ENCODE measurements at regions not wholly inside any gene's neighbourhood (a gene's known extent, or its start where the extent isn't known, plus 50 kb on each side); places are given as distances from the start of the nearest gene placed in this dataset.
"Not testable (repeated sequence)": the region's sequence is repeated elsewhere in the genome, so short reads cannot be mapped to it uniquely, and the experiment has no call there.

GRCh38 chr18:34329840-34330239 lies 105.1 kb upstream of the NOL4 start:
- no peaks in the 10 kb centered on the region for H3F3A ChIP-seq (ENCODE audit: insufficient read depth, low read length)
- H4K20me1 ChIP-seq (ENCODE audit: insufficient read depth, low read length): no peaks in the 10 kb centered on the region
- no peaks in the 10 kb centered on the region for H3K79me2 ChIP-seq (ENCODE audit: low read length)
- no peaks in the 10 kb centered on the region for H3K9me2 ChIP-seq (replicated peaks; ENCODE audit: insufficient read depth, low read length)
- H2AFZ ChIP-seq (ENCODE audit: low read length): no peak overlapping the region
- no peaks in the 10 kb centered on the region for H3K4me1 ChIP-seq (ENCODE audit: low read length)
- no peak overlapping the region for H3K9ac ChIP-seq (ENCODE audit: low read length)
- no peaks in the 10 kb centered on the region for H3K27me3 ChIP-seq (replicated peaks; ENCODE audit: insufficient read depth, low read length)
- TF ChIP-seq, protein P1, sequence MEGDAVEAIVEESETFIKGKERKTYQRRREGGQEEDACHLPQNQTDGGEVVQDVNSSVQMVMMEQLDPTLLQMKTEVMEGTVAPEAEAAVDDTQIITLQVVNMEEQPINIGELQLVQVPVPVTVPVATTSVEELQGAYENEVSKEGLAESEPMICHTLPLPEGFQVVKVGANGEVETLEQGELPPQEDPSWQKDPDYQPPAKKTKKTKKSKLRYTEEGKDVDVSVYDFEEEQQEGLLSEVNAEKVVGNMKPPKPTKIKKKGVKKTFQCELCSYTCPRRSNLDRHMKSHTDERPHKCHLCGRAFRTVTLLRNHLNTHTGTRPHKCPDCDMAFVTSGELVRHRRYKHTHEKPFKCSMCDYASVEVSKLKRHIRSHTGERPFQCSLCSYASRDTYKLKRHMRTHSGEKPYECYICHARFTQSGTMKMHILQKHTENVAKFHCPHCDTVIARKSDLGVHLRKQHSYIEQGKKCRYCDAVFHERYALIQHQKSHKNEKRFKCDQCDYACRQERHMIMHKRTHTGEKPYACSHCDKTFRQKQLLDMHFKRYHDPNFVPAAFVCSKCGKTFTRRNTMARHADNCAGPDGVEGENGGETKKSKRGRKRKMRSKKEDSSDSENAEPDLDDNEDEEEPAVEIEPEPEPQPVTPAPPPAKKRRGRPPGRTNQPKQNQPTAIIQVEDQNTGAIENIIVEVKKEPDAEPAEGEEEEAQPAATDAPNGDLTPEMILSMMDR (IDR thresholded peaks at IDR 0.05; ENCODE audit: low read length): no peak
- no peak for TF ChIP-seq EZH2phosphoT487 (IDR thresholded peaks at IDR 0.05; ENCODE audit: low read length)
- no peak for TF ChIP-seq EZH2 (optimal IDR thresholded peaks at IDR 0.05; ENCODE audit: low read depth, low read length)
- H3K4me3 ChIP-seq (ENCODE audit: low read length): no peak overlapping the region
- no peaks in the 10 kb centered on the region for H3K36me3 ChIP-seq (replicated peaks; ENCODE audit: insufficient read depth, low read length)
- H3K27ac ChIP-seq (ENCODE audit: low read length): no peak overlapping the region
- no peak overlapping the region for H3K4me2 ChIP-seq (ENCODE audit: low read depth, low read length)
- no peak for DNase-seq
- H3K9me3 ChIP-seq (replicated peaks; ENCODE audit: insufficient read depth, low read length): no peaks in the 10 kb centered on the region

DNA sequence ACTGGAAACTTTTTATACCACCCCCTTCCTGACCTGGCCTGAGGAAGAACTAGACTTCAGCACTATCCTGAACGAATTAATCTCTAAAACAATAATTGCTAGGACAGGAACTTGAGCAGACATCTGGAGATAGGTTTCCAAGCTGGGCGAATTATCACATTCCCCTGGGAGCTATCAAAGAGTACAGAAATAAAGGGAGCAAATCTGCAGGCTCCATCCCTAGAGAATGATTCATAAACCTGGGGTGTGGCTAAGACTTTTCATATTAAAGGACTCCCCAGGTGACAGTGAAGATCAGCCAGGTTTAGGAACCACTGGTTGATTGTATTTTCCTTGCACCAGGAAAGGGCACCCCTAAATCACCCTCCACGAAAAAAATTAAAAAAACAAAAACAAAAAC lies 105.6 kb upstream of the NOL4 start:
- TF ChIP-seq, protein P1 (IDR thresholded peaks at IDR 0.05; ENCODE audit: low read length): no peak
- no peak for TF ChIP-seq EZH2phosphoT487 (IDR thresholded peaks at IDR 0.05; ENCODE audit: low read length)
- no peak for TF ChIP-seq EZH2 (optimal IDR thresholded peaks at IDR 0.05; ENCODE audit: low read depth, low read length)
- Histone ChIP-seq H3K27ac (ENCODE audit: low read length) (no peak overlapping the region), H3K9me2 (replicated peaks; ENCODE audit: insufficient read depth, low read length) (no peaks in the 10 kb centered on the region), H4K20me1 (ENCODE audit: insufficient read depth, low read length) (no peaks in the 10 kb centered on the region), H3K36me3 (replicated peaks; ENCODE audit: insufficient read depth, low read length) (no peaks in the 10 kb centered on the region), H3K4me1 (ENCODE audit: low read length) (no peaks in the 10 kb centered on the region), H3K9me3 (replicated peaks; ENCODE audit: insufficient read depth, low read length) (no peaks in the 10 kb centered on the region), H3F3A (ENCODE audit: insufficient read depth, low read length) (no peaks in the 10 kb centered on the region), H3K9ac (ENCODE audit: low read length) (no peak overlapping the region), H3K27me3 (replicated peaks; ENCODE audit: insufficient read depth, low read length) (no peaks in the 10 kb centered on the region), H3K4me2 (ENCODE audit: low read depth, low read length) (no peak overlapping the region), H2AFZ (ENCODE audit: low read length) (no peak overlapping the region), H3K79me2 (ENCODE audit: low read length) (no peaks in the 10 kb centered on the region), H3K4me3 (ENCODE audit: low read length) (no peak overlapping the region)
- DNase-seq: no peak

DNA sequence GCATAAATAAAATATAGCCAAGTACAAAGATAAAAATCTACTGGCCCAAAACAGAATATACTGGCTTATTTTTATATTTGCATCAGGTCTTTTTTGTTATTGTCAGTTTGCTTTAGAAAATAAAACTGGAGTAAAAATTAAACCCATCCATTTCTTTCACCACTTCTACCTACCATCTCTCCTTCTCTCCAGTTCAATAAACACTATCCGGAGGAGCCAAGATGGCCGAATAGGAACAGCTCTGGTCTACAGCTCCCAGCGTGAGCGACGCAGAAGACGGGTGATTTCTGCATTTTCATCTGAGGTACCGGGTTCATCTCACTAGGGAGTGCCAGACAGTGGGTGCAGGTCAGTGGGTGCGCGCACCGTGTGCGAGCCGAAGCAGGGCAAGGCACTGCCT lies 106.2 kb upstream of the NOL4 start:
- H2AFZ ChIP-seq (ENCODE audit: low read length); H3K4me2 ChIP-seq (ENCODE audit: low read depth, low read length): not testable (repeated sequence)

DNA sequence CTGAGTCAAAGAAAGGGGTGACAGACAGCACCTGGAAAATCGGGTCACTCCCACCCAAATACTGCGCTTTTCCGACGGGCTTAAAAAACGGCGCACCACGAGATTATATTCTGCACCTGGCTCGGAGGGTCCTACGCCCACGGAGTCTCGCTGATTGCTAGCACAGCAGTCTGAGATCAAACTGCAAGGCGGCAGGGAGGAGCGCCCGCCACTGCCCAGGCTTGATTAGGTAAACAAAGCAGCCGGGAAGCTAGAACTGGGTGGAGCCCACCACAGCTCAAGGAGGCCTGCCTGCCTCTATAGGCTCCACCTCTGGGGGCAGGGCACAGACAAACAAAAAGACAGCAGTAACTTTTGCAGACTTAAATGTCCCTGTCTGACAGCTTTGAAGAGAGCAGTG lies 106.6 kb upstream of the NOL4 start:
- not testable (repeated sequence) for H4K20me1 ChIP-seq (ENCODE audit: insufficient read depth, low read length); H2AFZ ChIP-seq (ENCODE audit: low read length); H3K9me3 ChIP-seq (replicated peaks; ENCODE audit: insufficient read depth, low read length); DNase-seq; H3K36me3 ChIP-seq (replicated peaks; ENCODE audit: insufficient read depth, low read length); H3F3A ChIP-seq (ENCODE audit: insufficient read depth, low read length); H3K4me3 ChIP-seq (ENCODE audit: low read length); H3K9me2 ChIP-seq (replicated peaks; ENCODE audit: insufficient read depth, low read length); H3K79me2 ChIP-seq (ENCODE audit: low read length); H3K4me2 ChIP-seq (ENCODE audit: low read depth, low read length); H3K27me3 ChIP-seq (replicated peaks; ENCODE audit: insufficient read depth, low read length); H3K9ac ChIP-seq (ENCODE audit: low read length); H3K4me1 ChIP-seq (ENCODE audit: low read length); H3K27ac ChIP-seq (ENCODE audit: low read length)

More for the DNA sequence above, 106.2 kb upstream of the NOL4 start:
- H3K27ac ChIP-seq (ENCODE audit: low read length); H3K4me3 ChIP-seq (ENCODE audit: low read length); DNase-seq; H3K9ac ChIP-seq (ENCODE audit: low read length); H3K9me2 ChIP-seq (replicated peaks; ENCODE audit: insufficient read depth, low read length); H3F3A ChIP-seq (ENCODE audit: insufficient read depth, low read length); H4K20me1 ChIP-seq (ENCODE audit: insufficient read depth, low read length); H3K4me1 ChIP-seq (ENCODE audit: low read length); H3K79me2 ChIP-seq (ENCODE audit: low read length); H3K36me3 ChIP-seq (replicated peaks; ENCODE audit: insufficient read depth, low read length); H3K9me3 ChIP-seq (replicated peaks; ENCODE audit: insufficient read depth, low read length); H3K27me3 ChIP-seq (replicated peaks; ENCODE audit: insufficient read depth, low read length): not testable (repeated sequence)

Measured in MM.1S (cell line).